Ovary (tissue), 7 donors: ENCODE measurements at regions not wholly inside any gene's neighbourhood (a gene's known extent, or its start where the extent isn't known, plus 50 kb on each side); places are given as distances from the start of the nearest gene placed in this dataset.

Source experiments
- DNase-seq, 5 donors: peaks; one replicate each; pipeline ENCODE4 v3.0.0-alpha.2; 2019 to 2020
- H3K27ac ChIP-seq, 2 donors: fragments of 200-600 bp; one replicate each; pipeline versions ENCODE4 v1.5.1 to v1.8.0; 2019 to 2022
- H3K27me3 ChIP-seq: fragments of 200-600 bp; one replicate; pipeline ENCODE4 v1.8.0; 2022
- H3K36me3 ChIP-seq: fragments of 200-600 bp; sonication (generic); one replicate; pipeline ENCODE4 v1.5.1; 2019
- H3K4me1 ChIP-seq: one replicate; pipeline ENCODE4 v1.8.1; 2013; ENCODE audit warnings: mild to moderate bottlenecking, moderate library complexity; ENCODE audit not compliant: insufficient read depth
- H3K4me3 ChIP-seq: fragments of 200-600 bp; sonication (generic); one replicate; pipeline ENCODE4 v1.5.1; 2017
- H3K9me3 ChIP-seq, 2 donors: fragments of 200-600 bp in 1 of 2; sonication (generic) in 1 of 2; one replicate each; pipeline versions ENCODE4 v1.5.1 to v1.8.1; 2013 to 2019; ENCODE audit warnings: mild to moderate bottlenecking in 1 of 2, moderate library complexity in 1 of 2
- CTCF ChIP-seq, 3 donors: fragments of 450-650 bp in 2 of 3; fragments of 200-600 bp in 1 of 3; IDR thresholded peaks; one replicate each; pipeline versions ENCODE4 v1.5.1 to v1.8.0; 2016 to 2022; ENCODE audit warnings: antibody characterized with exemption in 3 of 3, mild to moderate bottlenecking in 1 of 3
- EP300 ChIP-seq: sonication (generic); formaldehyde crosslinking; IDR thresholded peaks from one replicate; pipeline ENCODE4 v1.6.1; 2017; ENCODE audit warnings: antibody characterized with exemption
- POLR2A ChIP-seq: fragments of 450-650 bp; IDR thresholded peaks from one replicate; pipeline ENCODE4 v1.6.1; 2017; ENCODE audit warnings: antibody characterized with exemption, mild to moderate bottlenecking, moderate library complexity
- WGBS, 3 donors: extraction: QIAGEN DNeasy Blood & Tissue Kit in 1 of 3; methylation state at CpG; one replicate each; pipeline versions ENCODE4 v1.1.5 to v1.1.7; 2013 to 2017; 5-methylcytosine and 5-hydroxymethylcytosine counted together
- intact Hi-C, 4 donors: fragments of 100-400 bp; cut with DNase I; formaldehyde crosslinking; loops; one replicate each; pipeline versions ENCODE4 v1.11.0 to v1.15.1; 2022 to 2023
- donor health status: DM: no; HTN: no; CAD: no; lungs with moderate emphysema.
- donor health status: DM: no; HTN: no; CAD: no.
- donor health status: Bipolar disorder and iron deficiency.
- donor health status: DM: no; HTN: no; CAD: no.
- donor health status: DM: yes; HTN: yes; CAD: no.

DNA sequence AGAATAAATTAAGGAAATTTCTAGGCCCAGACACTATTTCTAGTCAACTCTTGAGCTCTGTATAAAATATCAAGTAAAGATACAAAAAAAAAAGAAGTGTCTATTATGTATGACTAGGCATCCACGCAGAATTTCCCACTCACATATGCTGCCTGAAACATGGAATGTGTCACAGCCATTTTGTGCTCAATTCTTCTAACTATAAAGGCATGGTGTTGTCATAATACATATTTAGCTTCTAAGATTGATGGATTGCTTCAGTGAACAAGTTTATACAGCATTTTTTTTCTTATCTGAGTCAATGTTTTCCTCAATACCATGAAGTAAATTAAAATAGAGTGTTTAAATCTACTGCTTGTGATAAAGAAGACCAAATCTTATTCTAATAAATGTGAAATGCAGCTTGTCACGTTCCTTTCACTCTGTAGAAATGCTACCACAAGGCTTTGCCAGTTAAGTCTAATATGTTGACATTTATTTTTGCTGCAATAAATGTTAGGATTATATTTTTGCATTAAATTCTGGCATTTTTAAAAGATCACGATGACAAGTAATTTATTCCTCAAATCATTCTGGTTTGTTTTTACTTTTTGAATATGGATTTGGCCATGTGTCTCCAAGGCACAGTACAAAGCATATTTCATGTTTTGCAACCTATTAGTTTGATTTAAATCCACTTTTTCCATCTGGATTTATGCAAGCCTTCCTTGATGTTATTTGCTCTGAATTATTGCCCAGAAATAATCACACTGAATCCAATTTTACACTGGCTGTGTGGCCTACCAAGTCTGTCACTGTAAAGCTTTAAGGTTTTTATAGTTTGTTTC, 1829.0 kb upstream of the PCDH7 start:
- no peak for TF ChIP-seq CTCF (IDR thresholded peaks at IDR 0.05)
- no peak for TF ChIP-seq EP300
- TF ChIP-seq POLR2A: no peak
- H3K4me3 ChIP-seq: no peak overlapping the region
- no peaks in the 10 kb centered on the region for H3K9me3 ChIP-seq
- 57 to 81% (median 74%) methylated on average over 3 of the region's 3 CpGs for WGBS, 3 donors
- no peaks in the 10 kb centered on the region for H3K36me3 ChIP-seq
- no peak overlapping the region for H3K27ac ChIP-seq
- intact Hi-C loops: no loop called here
- no peaks in the 10 kb centered on the region for H3K4me1 ChIP-seq
- no peaks in the 10 kb centered on the region for H3K27me3 ChIP-seq
- DNase-seq: no peak

- intact Hi-C loops: no loop called here
- no peaks in the 10 kb centered on the region for H3K36me3 ChIP-seq
- no peaks in the 10 kb centered on the region for H3K27me3 ChIP-seq
- no peak overlapping the region for H3K4me3 ChIP-seq
- H3K9me3 ChIP-seq: no peaks in the 10 kb centered on the region
- WGBS, 3 donors: 83 to 90% (median 88%) methylated on average over 1 of the region's 1 CpG
- DNase-seq: no peak
- H3K4me1 ChIP-seq: no peaks in the 10 kb centered on the region
- TF ChIP-seq EP300 (no peak), POLR2A (no peak), CTCF (IDR thresholded peaks at IDR 0.05) (no peak)
- no peak overlapping the region for H3K27ac ChIP-seq
These were observed 1806.7 kb upstream of the PCDH7 start for GRCh38 chr4:28913466-28913865.

DNA sequence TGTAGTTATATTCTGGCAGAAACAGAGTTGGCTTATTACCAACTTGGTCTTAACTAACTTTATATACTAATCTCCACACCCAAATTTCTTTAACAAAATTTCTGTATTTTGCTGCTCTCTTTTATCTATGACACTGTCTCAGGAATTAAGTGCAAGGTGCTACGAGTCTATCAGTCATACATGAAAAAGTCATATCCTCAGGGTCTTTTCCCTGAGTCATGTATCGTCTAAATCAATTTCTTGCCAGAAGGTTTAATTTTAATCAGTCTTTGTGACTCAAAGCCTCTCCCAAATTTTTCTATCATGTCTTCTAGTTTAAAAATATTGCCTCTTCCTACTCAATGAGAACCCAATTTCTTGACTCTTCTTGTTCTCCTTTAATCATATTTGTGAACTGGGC, 1803.6 kb upstream of the PCDH7 start:
- TF ChIP-seq POLR2A (no peak), EP300 (no peak), CTCF (IDR thresholded peaks at IDR 0.05) (no peak)
- H3K4me1 ChIP-seq: no peaks in the 10 kb centered on the region
- 89 to 93% (median 92%) methylated on average over 2 of the region's 2 CpGs for WGBS, 3 donors
- H3K27me3 ChIP-seq: no peaks in the 10 kb centered on the region
- no peaks in the 10 kb centered on the region for H3K36me3 ChIP-seq
- DNase-seq: no peak
- intact Hi-C loops: no loop called here
- no peaks in the 10 kb centered on the region for H3K9me3 ChIP-seq
- no peak overlapping the region for H3K27ac ChIP-seq
- H3K4me3 ChIP-seq: no peak overlapping the region

GRCh38 chr4:28918871-28919270, 1801.3 kb upstream of the PCDH7 start:
- no peak for TF ChIP-seq POLR2A
- no peak for TF ChIP-seq CTCF (IDR thresholded peaks at IDR 0.05)
- TF ChIP-seq EP300: no peak
- Histone ChIP-seq H3K36me3 (no peaks in the 10 kb centered on the region), H3K27ac (no peak overlapping the region), H3K4me1 (no peaks in the 10 kb centered on the region), H3K4me3 (no peak overlapping the region), H3K9me3 (no peaks in the 10 kb centered on the region), H3K27me3 (no peaks in the 10 kb centered on the region)
- 83 to 97% (median 93%) methylated on average over 1 of the region's 1 CpG for WGBS, 3 donors
- DNase-seq: no peak
- intact Hi-C loops: no loop called here
